HG02884 (cell line): ENCODE measurements at regions not wholly inside any gene's neighbourhood (a gene's known extent, or its start where the extent isn't known, plus 50 kb on each side); places are given as distances from the start of the nearest gene placed in this dataset.

ENCODE experiments used
- ATAC-seq: cut with Tn5 transposase; IDR thresholded peaks from one replicate; pipeline ENCODE4 v1.9.1; 2021; ENCODE audit warnings: mild to moderate bottlenecking, moderate library complexity; ENCODE audit not compliant: unreplicated experiment

DNA sequence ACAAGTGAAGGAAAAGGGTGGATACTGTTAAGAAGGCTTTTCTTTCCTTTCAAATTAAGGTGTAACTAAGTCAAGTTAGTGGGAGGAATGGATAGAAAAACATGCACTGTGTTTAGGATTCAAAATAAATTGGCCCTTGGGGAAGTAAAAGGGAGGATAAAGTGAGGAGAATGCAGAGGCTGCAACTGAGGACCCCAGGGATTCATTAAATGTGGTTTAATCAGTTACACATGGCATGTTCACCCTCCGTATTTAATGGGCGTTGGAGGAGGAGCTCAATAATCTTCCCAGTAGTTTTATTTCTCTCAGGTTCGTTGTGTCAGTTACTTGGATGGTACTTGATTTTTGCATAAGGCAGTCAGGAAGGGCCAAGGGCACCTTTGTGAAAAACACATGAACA, 966.3 kb downstream of the JRKL start:
- ATAC-seq, result no peak

DNA sequence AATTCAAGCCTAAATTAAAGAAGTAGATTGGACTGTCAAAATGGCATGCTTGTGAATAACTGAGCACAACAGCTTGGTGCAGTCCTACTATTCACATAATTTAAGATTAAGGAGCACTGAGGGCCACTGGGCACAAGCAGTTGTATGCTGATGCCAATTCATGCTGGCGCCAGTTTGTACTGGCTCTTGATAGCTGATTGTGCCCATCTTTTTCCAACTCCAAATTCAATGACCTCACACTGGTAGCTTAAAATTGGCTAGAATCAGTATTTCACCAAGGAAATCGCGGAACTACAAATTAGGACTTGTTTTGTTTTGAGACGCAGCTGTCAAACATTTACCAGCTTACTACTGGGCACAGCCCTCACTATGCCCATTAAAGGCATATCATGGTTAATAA, 969.2 kb downstream of the JRKL start:
- no peak for ATAC-seq

DNA sequence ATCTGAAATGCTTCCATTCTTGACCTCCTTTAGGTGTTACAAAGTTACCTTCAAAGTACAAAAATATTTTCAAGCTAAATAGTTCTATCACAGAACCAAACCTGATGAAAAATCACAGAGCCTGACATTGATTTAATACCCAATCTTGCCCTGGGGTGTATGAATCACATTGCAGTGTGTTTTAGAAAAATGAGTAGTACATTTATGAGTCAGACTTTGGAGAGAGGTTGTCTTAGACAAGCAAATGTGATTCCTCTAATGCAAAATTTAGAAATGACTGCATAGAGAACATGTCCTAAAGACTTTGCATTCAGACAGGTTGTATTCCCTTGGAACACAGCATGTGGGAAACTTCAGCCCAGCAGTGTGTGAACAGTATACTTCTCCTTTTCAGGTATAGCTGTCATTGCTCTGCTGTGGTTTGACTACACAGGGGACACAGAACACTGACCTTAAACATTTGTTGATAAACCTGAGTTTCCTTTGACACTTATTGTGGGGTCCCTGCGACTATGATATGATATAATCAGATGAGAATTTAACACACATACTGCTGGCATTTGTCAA, 972.1 kb downstream of the JRKL start:
- no peak for ATAC-seq

DNA sequence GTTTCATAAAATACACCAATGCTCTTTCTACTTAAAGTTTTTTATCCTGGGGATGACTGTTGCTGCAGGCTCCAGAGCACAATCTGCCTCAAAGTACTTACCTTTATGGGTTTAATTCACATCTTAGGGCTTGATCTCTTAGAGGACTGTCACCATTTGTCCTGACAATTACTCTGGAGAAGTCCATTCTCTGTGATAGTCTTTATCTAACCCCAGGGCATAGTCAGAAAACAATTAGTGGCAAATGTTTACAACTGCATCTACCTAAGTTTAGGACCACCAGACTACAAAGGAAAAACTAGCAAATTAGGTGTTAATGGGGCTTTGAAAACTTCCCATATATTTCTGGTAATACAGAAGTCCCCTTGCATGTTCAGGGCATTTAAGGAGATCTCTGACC, 973.5 kb downstream of the JRKL start:
- ATAC-seq, result no peak

DNA sequence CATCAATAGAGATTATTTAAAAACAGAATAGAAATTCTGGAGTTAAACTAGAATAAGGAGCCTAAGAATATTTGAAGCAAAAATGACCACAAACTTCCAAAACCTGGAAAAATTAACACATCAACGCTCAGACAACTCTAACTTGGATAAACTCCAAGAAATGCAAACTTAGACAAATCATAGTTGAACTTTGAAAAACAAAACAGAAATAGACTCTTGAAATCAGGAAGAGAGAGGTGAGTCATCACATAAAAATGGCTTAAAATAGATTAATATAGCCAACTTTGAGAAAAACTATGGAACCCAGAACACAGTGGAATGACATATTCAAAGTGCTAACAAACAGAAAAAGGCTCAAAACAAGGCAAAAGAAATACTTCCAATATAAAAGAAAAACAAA, 974.2 kb downstream of the JRKL start:
- ATAC-seq, result no peak

DNA sequence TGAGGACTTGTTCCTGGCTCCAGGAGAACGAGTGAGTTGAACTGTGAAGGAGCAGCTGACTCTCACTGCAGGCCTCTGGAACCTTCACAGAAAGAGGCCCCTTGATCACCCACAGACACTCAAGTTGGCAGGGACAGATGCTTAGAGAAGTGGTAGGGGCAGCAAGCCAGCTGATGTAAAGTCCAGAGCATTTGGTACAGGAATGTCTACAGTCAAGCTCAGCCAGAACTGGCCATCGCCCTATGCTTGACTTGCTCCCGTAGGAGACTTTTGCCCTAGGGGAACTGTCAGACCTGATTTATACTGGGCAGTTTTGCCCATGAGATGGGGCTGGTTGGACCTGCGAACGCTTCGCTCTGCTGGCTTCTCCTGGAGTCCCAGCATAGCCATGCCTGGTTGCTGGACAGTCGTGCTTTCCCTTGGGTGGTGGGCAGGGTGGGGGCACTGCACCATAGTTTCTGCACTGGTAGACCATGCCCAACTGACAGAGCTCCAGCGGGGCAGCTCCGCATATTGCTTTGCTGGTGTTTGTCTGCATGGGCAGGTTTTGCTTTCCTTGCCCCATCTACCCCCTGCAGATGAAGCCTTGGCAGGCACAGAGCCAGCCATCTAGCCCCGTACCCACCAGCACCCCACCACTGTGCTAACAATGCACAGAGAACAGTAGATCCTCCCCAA, 977.7 kb downstream of the JRKL start:
- ATAC-seq, result no peak

DNA sequence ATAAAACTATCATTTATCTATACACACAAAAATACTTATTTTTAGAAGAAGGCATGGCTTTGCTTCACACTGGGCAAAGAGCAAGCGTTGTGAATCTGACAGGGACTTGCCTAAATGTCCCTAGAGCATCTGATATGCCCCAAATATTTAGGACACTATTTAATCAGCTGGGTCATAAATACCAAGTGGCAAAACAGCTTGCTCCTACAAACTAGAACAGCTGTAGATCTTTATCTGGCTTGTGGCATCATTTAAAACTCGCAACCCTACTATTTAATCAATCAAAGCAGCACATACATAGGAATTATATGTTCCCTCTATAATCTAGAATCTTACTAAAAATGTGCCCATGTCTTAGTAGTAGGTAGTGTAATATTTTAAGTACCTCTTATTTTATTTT, 999.5 kb downstream of the JRKL start:
- ATAC-seq, result no peak

DNA sequence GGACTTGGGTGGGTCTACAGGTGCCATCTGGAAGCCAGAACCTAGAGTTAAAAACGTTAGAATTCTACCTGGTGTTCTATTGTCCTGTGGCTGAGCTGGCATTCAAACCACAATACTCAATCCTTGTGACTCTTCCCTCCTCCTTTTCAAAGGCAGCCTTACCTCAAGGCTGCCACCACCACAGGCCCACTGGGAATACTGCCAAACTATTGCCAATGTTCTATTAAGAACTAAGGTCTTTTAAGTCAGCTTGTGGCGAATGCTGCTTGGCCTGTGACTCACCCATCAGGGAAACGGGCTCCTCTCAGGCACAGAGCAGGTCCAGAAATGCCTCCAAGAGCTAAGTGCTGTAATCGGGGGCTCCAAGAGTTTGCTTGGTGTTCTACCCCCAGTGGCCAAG, 1008.4 kb downstream of the JRKL start:
- no peak for ATAC-seq

DNA sequence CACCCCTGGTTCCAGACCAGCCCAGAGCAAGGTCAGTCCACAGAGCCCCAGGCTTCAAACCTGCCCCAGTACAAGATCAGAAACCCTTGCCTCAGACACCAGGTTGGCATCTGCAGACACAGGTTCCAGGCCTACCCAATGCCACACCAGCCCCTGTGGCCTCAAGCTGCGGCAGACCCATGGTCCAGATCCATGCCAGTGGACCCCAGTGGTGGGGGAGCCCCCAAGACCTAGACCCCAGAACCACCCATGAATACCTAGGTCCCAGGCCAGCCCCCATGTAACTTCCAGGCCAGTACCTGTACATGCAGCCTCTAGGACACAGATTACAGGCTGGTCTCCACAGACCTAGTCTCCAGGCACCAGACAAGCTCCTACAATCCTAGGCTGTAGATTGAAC, 1019.3 kb downstream of the JRKL start:
- no peak for ATAC-seq

DNA sequence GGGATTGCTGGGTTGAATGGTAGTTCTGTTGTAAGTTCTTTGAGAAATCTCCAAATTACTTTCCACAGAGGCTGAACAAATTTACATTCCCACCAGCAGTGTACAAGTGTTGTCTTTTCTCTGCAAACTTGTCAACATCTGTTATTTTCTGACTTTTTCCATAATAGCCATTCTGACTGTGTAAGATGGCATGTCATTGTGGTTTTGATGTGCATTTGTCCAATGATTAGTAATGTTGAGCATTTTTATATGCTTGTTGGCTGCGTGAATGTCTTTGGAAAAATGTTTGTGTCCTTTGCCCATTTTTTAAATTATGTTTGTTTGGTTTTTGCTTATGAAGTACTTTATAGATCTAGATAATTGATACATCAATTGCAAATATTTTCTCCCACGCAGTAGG, 1025.0 kb downstream of the JRKL start:
- no peak for ATAC-seq

DNA sequence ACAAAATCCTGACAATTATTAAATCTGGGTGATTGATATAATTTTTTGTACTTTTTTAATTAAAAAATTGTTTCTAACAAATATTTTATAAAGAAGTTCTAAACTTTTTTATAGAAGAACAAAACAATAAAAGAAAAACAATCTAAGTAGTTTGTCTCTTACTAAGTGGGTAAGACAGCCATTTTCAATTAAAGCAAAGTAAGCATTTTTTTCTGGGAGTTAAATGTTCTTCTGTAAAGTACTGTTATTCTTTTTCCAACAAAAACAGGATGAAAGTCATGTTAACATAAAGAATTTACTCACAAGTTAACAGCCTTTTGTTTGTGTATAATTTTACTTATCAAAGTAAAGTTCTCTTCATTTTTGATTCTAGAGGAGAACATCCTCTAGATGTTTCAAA, 1029.9 kb downstream of the JRKL start:
- no peak for ATAC-seq

DNA sequence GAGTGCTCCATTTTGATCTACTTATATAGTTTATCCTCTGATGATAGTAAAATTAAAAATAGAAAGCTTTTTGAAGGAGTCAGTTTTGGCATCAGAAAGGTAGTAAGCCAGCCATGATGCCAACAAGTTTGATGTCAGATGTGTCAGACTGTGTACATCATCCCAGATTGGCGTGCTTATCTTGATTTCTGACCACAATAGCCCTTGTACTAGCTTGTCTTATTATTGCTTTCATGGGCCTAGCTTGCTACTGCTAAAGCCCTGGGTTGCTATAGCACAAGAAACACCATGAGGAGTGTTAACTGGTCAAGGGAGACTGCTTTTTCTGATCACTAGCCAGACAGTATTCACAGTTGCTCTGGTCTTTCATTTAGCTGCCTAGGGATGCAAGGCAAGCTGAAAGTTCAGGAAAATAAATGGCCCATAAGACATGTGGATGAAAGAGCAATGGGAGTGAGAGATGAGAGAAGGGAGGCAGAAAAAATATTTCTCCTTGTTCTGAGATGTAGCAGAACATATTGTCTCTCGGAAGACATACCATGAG, 1038.5 kb downstream of the JRKL start:
- ATAC-seq, result no peak

DNA sequence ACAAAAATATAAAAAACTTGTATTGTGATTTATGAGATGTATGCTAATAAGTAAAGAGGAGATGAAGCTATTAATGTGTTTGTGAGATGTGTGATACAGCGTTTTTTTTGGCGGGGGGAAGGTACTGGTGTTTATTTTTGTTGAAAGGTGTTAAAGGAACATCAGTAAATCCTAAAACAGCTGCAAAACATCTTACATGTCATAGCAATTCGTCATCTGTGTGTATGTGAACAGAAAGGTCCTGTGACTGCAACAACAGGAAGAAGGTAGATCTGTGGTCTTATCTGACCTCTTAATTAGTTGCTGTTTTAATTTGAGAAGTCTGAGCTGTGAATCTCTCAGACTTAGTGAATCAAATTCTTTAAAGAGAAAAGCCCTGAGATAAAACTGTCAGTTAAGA, 1041.1 kb downstream of the JRKL start:
- ATAC-seq, result no peak

DNA sequence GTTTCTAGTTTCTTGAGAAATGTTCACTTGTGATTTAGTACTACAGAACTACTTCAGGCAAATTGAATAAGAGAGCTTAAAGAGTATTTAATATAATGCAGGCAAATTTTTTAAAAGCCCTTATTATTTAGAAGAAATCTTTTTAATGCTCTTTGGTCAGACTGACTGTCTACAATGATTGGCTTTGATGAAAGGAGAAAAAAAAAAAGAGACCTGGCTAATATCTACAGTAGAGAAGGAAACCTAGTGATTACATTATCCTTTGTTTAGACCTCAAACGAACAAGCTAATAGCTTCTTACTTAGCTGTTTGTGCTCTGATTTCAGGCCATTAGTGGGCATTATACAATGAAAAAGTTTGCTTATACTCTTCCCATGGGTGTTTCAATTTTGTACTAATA, 1043.1 kb downstream of the JRKL start:
- no peak for ATAC-seq

DNA sequence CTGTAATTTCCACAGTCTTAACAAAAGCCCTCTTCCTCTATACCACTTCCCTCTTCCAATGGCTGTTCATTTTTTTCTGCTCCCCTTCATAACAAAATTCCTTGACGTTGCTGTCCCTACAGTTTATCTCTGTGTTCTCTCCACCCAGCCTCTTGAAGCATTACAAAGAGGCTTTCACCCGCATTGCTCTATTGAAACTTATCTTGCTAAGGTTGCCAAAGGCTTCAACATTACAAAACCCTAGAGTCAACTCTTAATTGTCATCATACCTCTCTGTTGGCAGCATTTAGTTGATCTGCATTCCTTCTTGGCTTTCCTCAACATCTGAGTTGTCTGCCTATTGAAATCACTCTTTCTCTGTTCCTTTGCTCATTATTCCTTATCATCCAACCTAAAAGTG, 1055.7 kb downstream of the JRKL start:
- no peak for ATAC-seq

DNA sequence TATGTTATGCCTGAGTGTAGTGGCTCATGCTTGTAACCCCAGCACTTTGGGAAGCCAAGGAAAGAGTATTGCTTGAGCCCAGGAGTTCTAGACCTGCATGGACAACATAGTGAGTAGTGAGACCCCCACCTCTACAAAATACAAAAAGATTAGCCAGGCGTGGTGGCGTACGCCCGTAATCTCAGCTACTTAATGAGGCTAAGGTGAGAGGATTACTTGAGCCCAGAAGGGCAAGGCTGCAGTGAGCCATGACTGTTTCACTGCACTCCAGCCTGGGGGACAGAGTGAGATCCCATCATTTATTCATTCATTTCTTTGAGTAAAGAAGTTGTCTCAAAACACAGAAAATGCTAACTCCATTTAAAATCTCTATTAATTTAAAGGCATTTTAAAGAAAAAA, 1061.6 kb downstream of the JRKL start:
- ATAC-seq, result no peak

DNA sequence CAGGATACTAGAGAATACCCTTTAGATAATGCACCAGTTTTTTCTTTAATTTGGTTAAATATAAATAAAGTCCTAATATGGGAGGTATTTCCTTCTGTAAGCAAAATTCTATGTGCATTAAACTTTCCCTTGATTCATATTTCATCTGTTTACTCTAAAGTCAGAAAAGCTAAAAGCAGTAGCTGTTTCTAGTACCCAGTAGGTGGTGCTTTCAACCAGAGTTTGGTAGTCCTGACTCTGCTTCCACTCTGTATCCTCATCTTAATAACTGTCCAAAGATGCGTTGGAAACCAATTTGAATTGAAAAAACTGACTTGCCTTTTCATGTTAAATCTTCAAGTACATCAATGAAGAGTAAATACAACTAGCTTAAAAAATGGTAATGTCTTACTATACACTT, 1065.2 kb downstream of the JRKL start:
- no peak for ATAC-seq

DNA sequence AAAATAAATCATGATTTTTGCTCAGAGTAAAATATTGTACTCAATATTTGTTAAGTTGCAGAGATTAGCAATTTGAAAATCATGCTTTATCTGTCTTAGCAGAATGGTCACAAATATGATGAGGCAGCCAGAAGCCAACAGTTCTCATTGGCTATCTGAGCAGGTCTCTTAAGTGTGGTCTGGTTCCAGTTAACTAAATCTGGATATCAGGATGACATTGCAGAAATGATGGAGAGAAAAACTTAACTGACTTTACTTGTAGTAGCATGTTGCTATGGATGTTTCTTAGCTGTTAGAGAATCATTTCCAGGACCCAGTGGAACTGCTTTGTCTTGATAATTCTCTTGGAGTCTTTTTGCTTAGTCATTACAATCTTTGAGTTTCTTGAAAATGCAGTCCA, 1070.3 kb downstream of the JRKL start:
- ATAC-seq, result no peak

DNA sequence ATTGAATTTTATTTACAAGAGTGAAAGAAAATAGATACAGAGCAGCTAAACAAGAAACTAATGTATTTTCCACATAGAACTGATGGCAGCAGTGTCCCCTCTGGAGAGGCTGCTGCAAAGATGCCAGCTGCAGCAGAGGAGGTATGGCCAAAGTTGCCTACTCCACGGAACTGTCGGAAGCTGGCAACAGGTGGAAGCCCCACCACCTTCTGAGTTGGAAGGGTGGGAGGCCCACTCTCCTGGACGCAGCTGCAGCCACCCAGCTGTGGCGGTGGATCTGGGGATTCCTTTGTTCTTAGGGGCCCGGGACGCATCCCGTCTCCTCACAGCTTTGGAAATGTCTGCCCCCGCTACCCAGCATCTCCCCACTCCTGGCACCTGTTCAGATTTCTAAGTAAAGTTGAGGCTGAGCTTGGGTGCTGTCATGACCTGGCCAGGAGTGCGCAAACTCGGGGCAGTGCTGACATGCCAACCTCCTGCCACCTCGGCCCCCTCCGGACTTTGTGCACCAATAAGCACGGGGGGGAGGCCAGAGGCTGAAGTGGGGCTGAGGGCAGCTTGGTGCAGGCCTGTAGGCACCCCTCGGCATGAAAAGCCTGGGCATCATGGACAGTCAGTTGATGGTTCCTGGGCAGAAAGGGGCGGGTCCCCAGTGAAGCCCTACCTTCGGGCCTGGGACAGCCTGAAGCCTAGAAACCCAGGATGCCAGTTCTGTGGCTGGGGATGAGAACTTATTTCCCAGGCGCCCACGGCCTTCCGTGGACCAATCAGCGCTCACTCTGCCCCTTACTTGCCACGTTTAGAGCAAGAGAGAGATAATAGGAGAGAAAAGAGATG, 1071.4 kb downstream of the JRKL start:
- ATAC-seq, result no peak

DNA sequence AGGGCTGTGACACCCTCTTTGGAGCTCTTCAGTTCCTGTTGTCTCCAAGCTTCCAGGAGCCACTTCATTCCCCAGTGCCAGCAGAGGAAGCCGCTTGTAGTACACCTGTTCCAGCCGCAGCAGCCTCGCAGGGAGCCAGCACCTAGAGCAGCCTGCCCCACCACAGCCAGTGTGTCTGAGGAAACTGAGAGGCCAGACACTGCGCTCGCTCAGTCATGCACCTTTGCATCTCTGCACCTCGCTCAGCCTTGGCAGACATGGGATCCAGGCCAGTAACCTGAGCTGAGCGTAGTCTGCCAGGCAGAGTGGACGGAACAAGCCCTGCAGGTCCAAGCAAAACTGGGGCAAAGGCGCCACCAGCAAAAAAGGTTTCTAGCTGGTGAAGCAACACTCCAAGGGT, 1072.1 kb downstream of the JRKL start:
- no peak for ATAC-seq

DNA sequence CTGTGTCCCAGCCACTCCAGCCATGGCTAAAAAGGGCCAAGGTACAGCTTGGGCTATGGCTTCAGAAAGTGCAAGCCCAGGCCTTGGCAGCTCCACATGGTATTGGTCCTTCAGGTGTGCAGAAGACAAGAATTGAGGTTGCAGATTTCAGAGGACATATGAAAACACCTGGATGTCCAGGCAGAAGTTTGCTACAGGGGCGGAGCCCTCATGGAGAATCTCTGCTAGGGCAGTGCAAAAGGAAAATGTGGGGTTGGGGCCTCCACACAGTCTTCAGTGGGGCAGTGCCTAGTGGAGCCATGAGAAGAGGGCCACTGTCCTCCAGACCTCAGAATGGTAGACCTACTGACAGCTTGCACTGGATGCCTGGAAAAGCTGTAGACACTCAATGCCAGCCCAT, 1074.1 kb downstream of the JRKL start:
- ATAC-seq, result no peak

DNA sequence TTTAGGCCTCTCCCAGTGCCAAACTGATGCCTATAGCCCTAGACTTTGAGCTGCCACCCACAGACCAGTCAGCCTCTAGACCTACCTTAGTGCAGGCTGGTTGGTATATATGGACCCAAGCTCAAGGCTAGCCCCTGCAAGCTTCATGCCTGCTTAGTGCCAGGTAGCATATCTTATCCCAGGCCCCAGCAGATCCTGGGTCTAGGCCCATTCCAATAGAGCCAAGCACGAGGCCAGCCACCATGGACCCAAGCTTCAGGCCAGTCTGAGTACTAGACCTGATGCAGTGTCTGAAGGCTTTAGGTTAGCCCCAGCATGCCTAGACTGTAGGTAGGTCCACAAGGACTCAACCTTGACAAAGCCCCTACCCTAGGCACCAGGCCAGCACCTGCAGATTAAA, 1081.7 kb downstream of the JRKL start:
- no peak for ATAC-seq
